GM18868 (cell line): ENCODE measurements at regions not wholly inside any gene's neighbourhood (a gene's known extent, or its start where the extent isn't known, plus 50 kb on each side); places are given as distances from the start of the nearest gene placed in this dataset.
"Not testable (repeated sequence)": the region's sequence is repeated elsewhere in the genome, so short reads cannot be mapped to it uniquely, and the experiment has no call there.

Experiments
- ATAC-seq: cut with Tn5 transposase; IDR thresholded peaks from one replicate; pipeline ENCODE4 v1.9.1; 2021; ENCODE audit warnings: mild to moderate bottlenecking, moderate library complexity; ENCODE audit not compliant: unreplicated experiment

DNA sequence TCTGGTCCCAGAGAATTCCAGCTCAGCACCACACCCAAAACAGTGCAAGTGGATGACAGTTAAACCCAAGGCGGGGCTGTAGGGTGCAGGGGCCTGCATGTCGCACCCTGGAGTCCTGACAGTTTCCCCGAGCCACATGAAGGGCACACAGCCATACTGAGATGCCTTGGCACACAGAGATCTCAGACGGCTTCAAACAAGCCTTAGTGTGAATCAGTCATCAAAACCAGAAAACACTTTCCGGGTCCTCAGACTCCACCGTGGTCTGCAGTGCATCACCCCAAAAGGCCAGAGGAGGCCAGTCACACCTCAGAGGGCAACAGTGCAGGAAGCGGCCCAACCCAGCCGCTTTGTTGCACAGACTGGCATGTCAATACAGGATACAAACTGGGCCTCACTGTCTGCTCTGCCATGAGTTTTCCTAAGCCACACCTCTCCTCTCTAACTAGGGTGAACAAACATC, 64.6 kb upstream of the ENPP6 start:
- ATAC-seq, result peak; percentile 12

- ATAC-seq, result peak; percentile 38
These were observed 63.8 kb upstream of the ENPP6 start for GRCh38 chr4:184281231-184282139.

DNA sequence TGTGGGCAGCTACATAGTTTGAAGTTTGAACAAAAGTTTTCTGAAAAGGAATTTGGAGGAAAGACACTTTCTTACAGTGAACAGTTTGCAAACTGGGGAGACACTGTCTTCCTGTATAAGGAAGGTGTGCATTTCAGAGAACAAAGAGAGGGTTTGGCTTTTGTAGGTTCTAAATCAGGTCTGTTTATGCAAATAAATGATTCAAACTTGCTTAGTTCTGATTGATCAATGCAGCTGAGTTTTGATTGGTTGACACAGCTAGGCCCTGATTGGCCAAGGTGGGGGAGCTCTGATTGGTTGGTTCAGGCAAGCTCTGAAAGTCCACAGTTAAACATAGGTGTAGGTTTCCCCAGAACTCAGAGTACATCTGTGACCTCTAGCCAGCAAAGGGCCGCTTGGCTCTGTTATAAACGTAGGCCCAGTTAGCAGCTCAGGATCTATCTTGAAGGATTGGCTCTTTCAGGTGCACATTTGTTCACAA, 63.0 kb upstream of the ENPP6 start:
- ATAC-seq, result peak; percentile 25

DNA sequence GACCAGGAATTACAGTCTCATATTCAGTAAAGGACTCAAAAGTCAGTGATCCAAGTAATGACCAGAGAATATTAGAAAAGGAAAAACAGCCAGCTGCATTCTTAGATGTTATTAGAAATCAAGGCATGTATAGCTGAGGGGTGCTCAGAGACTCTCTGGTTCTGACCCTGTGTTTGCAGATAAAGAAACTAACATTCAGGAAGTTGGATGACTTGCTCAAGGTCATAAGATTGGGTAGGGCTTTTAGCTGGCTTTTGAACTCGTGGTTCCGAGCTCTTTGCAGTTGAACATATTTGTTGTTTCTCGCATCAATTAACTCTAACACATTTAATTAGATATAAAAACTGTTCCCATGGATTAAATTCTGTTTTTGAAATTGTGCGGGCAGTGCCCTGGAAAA, 62.5 kb upstream of the ENPP6 start:
- ATAC-seq, result no peak

- ATAC-seq, result no peak
These were observed 61.9 kb upstream of the ENPP6 start for GRCh38 chr4:184279496-184280061.

GRCh38 chr4:184277769-184278168, 60.1 kb upstream of the ENPP6 start:
- not testable (repeated sequence) for ATAC-seq

DNA sequence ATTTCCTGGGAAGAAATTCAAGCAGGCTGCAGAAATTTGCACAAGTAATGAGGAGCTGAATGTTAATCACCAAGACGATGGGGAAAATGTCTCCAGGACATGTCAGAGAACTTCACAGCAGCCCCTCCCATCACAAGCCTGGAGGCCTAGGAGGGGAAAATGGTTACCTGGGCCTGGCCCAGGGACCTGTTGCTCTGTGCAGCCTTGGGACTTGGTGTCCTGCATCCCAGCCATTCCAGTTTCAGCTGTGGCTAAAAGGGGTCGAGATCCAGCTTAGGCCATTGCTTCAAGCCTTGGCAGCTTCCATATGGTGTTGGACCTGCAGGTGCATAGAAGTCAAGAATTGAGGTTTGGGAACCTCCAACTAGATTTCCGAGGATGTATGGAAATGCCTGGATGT, 59.3 kb upstream of the ENPP6 start:
- ATAC-seq, result not testable (repeated sequence)

DNA sequence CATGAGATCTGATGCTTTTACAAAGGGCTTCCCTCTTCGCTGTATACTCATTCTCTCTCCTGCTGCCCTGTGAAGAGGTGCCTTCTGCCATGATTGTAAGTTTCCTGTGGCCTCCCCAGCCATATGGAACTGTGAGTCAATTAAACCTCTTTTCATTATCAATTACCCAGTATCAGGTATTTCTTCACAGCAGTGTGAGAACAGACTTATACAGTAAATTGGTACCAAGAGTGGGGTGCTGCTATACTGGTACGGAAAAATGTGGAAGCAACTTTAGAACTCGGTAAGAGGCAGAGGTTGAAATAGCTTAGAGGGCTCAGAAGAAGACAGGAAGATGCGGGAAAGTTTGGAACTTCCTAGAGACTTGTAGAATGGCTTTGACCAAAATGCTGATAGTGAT, 58.7 kb upstream of the ENPP6 start:
- not testable (repeated sequence) for ATAC-seq

DNA sequence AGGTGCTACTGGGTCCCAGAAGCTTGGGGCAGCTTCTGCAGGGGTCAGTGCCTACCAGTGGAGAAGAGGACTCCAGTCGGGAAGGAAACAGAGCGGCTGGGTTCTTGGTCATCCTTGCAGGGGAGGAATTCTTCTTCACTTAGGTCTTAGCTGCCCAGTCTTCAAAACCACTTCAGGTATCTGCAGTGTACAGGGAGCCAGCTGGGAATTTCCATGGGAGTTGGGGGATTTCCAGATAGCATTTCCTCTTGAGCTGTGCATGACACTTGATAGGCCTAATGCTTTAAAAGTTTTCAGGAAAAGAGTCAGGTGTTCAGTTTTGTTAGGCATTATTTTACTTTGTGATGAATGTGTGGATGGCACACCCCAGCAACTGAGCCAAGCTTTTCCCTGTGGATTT, 58.1 kb upstream of the ENPP6 start:
- ATAC-seq, result no peak

GRCh38 chr4:184274286-184274951, 56.7 kb upstream of the ENPP6 start:
- no peak for ATAC-seq

- peak; percentile 64 for ATAC-seq
These were observed 55.8 kb upstream of the ENPP6 start for GRCh38 chr4:184273166-184274147.

GRCh38 chr4:184270808-184271413, 53.2 kb upstream of the ENPP6 start:
- no peak for ATAC-seq

- no peak for ATAC-seq
These were observed 52.3 kb upstream of the ENPP6 start for GRCh38 chr4:184269879-184270430.

DNA sequence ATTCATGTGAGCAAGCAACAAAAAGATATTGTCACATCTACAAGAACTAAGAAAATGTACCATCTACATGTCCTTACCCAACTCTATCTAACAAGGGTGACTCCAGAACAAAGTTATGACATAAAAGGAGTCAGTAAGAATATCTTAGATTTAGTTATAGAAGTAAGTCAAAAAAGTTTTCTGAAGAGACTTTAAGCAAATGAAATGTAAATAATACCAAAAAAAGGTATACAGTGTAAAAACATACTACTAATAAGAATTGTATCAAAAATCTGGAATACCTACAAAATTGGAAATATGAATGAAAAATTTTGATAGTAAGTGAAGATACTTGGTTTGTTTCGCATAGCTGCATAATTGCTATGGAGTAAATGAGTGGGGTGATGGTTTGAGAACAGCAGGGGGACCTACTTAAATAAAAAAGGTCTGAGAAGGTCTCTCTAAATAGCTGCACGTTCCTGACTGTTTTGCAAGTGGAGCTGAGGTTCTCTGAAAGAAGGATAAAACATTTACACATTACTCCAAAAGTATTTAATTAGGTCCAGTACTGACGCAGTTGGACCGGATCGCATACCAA, 51.0 kb upstream of the ENPP6 start:
- ATAC-seq, result no peak

DNA sequence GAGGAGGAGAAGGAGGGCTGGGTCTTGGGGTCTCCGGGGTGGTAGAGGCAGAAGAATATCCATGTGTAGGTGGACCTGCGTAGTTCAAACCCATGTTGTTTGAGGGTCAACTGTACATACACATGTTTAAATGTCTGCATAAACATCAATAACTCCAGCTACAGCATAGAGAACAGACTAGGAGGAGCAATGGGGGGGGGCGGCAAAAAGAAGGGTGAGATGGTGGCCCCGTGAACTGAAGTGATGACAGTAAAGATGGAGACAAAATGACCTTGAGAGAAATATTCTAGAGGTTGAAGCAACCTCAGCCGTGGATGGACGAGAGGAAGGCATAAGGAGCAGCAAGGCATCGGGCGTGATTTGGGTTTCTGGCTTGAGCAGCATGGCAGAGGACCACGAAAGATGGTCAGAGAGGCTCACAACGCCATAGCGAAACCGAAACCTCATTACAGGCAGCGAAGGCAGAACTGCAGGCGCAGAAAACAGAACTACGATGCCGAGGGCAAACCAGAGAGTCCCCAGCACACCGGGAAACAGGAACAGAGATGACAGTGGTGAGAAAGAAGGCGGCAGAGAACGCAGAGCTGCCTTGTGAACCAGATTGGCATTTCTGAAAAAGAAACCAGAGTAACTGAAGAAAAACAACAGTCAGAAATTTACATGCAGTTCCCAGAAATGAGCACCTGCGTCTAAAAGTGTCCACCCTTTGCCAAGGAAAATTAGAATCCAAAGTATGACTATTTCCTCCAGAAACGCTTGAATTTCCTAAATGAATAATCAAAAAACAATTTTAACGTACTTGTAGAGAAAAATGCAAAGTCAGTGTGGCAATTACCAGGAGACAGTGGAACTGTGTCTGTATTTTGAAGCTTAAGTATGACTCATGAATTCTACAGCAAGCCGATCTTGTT, 50.3 kb upstream of the ENPP6 start:
- ATAC-seq, result peak; percentile 82
